Heart right ventricle (tissue), 16 donors: ENCODE measurements at regions not wholly inside any gene's neighbourhood (a gene's known extent, or its start where the extent isn't known, plus 50 kb on each side); places are given as distances from the start of the nearest gene placed in this dataset.
"Not testable (repeated sequence)": the region's sequence is repeated elsewhere in the genome, so short reads cannot be mapped to it uniquely, and the experiment has no call there.

ENCODE experiments used
- ATAC-seq, 8 donors: fragments of 200-7000 bp; cut with Tn5 transposase; one replicate each; pipeline ENCODE4 v1.9.1; 2020; ENCODE audit warnings: mild to moderate bottlenecking in 8 of 8, moderate library complexity in 8 of 8, moderate number of reproducible peaks in 1 of 8
- DNase-seq, 2 donors: peaks; one replicate each; pipeline ENCODE4 v3.0.0-alpha.2; 2020
- H3K27ac ChIP-seq, 10 donors: fragments of 200-600 bp; sonication (generic) in 2 of 10; one replicate each; pipeline versions ENCODE4 v1.5.0 to v1.8.0; 2020 to 2022; ENCODE audit warnings: mild to moderate bottlenecking in 3 of 10
- H3K27me3 ChIP-seq, 7 donors: fragments of 200-600 bp; one replicate each; pipeline ENCODE4 v1.8.0; 2021 to 2022; ENCODE audit warnings: mild to moderate bottlenecking in 2 of 7
- H3K36me3 ChIP-seq, 9 donors: fragments of 200-600 bp; sonication (generic) in 1 of 9; one replicate each; pipeline versions ENCODE4 v1.5.0 to v1.8.0; 2020 to 2022; ENCODE audit warnings: mild to moderate bottlenecking in 2 of 9
- H3K4me1 ChIP-seq, 9 donors: fragments of 200-600 bp; sonication (generic) in 1 of 9; one replicate each; pipeline versions ENCODE4 v1.5.0 to v1.8.0; 2020 to 2022; ENCODE audit warnings: mild to moderate bottlenecking in 4 of 9
- H3K4me3 ChIP-seq, 10 donors: fragments of 200-600 bp; sonication (generic) in 2 of 10; one replicate each; pipeline versions ENCODE4 v1.5.0 to v1.8.0; 2020 to 2022; ENCODE audit warnings: mild to moderate bottlenecking in 7 of 10, moderate library complexity in 2 of 10
- H3K9me3 ChIP-seq, 11 donors: fragments of 200-600 bp in 10 of 11; sonication (generic) in 2 of 11; one replicate each; pipeline versions ENCODE4 v1.5.0 to v1.8.0; 2013 to 2022; ENCODE audit warnings: mild to moderate bottlenecking in 2 of 11, control low read depth in 1 of 11, moderate library complexity in 1 of 11
- CTCF ChIP-seq, 9 donors: fragments of 200-600 bp; sonication (generic) in 2 of 9; IDR thresholded peaks; one replicate each; pipeline versions ENCODE4 v1.5.0 to v1.8.0; 2021 to 2022; ENCODE audit warnings: antibody characterized with exemption in 9 of 9, mild to moderate bottlenecking in 5 of 9, moderate library complexity in 1 of 9
- WGBS, 2 donors: extraction: QIAGEN DNeasy Blood & Tissue Kit; methylation state at CpG; one replicate each; pipeline ENCODE4 v1.1.7; 2013; ENCODE audit warnings: inconsistent platforms in 1 of 2; 5-methylcytosine and 5-hydroxymethylcytosine counted together
- intact Hi-C, 10 donors: fragments of 100-400 bp; cut with DNase I; formaldehyde crosslinking; loops; one replicate each; pipeline versions ENCODE4 v1.11.1 to v1.14.2; 2022
- donor health status: Arrhythmogenic right ventricular cardiomyopathy.
- donor health status: ischemic (EF 13 %, LVEDD 7.1; RV severe dilation, severe dysfunction).
- donor health status: healthy with polysubstance abuse.
- donor health status: DM: no; HTN: yes; CAD: no.
- donor health status: DM: no; HTN: no; CAD: no.
- donor health status: ischemic (EF 25% LVEDD 6.9; RV normal size, moderate dysfunction).
- donor health status: ischemic (EF 25% LVEDD 5.7; RV mildly dilated, moderate dysfunction).
- donor health status: healthy.
- donor health status: DM: yes; HTN: yes; CAD: no.
- donor health status: Ischemic cardiomyopathy.
- donor health status: ischemic (EF 35%, LVEDD 5.7; RV mildly dilated, moderate dysfunction).
- donor health status: nonischemic (EF 11% LVEDD 7.7; RV severe dilation, severe dysfunction).
- donor health status: DM: yes; HTN: yes; CAD: no.
- donor health status: PGD.
- donor health status: ischemic (EF 29% LVEDD 5.4; RV normal size, mild dysfunction).
- donor health status: nonischemic (EF 23%, LVEDD 6.1; RV moderate dilation, normal function).

- intact Hi-C loops: no loop called here
- Histone ChIP-seq H3K9me3 (no peaks in the 10 kb centered on the region), H3K27ac (no peak overlapping the region), H3K36me3 (no peaks in the 10 kb centered on the region), H3K4me1 (no peaks in the 10 kb centered on the region), H3K4me3 (no peak overlapping the region), H3K27me3 (peaks cover 0 to 21% (median 0%) of the 10 kb centered on the region in 7 donors)
- TF ChIP-seq CTCF (IDR thresholded peaks at IDR 0.05): no peak
- DNase-seq (no peak), ATAC-seq (no peak)
- WGBS, 2 donors: 83 to 88% methylated on average over 2 of the region's 2 CpGs
These were observed 61.7 kb upstream of the LYZL1 start for GRCh38 chr10:29227201-29227600.

GRCh38 chr10:29228562-29228961 is 60.3 kb upstream of the LYZL1 start:
- H3K9me3 ChIP-seq: no peaks in the 10 kb centered on the region
- H3K4me3 ChIP-seq: no peak overlapping the region
- no peak for TF ChIP-seq CTCF (IDR thresholded peaks at IDR 0.05)
- intact Hi-C loops: no loop called here
- H3K27ac ChIP-seq: no peak overlapping the region
- WGBS, 2 donors: 87 to 90% methylated on average over 6 of the region's 6 CpGs
- H3K36me3 ChIP-seq: no peaks in the 10 kb centered on the region
- ATAC-seq: no peak
- DNase-seq: no peak
- no peaks in the 10 kb centered on the region for H3K4me1 ChIP-seq
- H3K27me3 ChIP-seq: peaks cover 0 to 12% (median 0%) of the 10 kb centered on the region in 7 donors

GRCh38 chr10:29229258-29229705 is 59.6 kb upstream of the LYZL1 start:
- H3K27me3 ChIP-seq: peaks cover 0 to 10% (median 0%) of the 10 kb centered on the region in 7 donors
- no peak overlapping the region for H3K4me3 ChIP-seq
- H3K9me3 ChIP-seq: no peaks in the 10 kb centered on the region
- no peaks in the 10 kb centered on the region for H3K36me3 ChIP-seq
- ATAC-seq (no peak), DNase-seq (no peak)
- H3K27ac ChIP-seq: no peak overlapping the region
- WGBS, 2 donors: 88 to 89% methylated on average over 15 of the region's 15 CpGs
- H3K4me1 ChIP-seq: no peaks in the 10 kb centered on the region
- intact Hi-C loops: no loop called here
- no peak for TF ChIP-seq CTCF (IDR thresholded peaks at IDR 0.05)

- not testable (repeated sequence) for H3K36me3 ChIP-seq, ATAC-seq, H3K9me3 ChIP-seq, H3K27me3 ChIP-seq, H3K27ac ChIP-seq, H3K4me3 ChIP-seq, H3K4me1 ChIP-seq, DNase-seq
- 91 to 95% methylated on average over 13 of the region's 13 CpGs for WGBS, 2 donors
- intact Hi-C loops: loop anchor here in 1 of 10 donors (5.0 kb wide), 1 partner anchor 65 kb away; no protein-coding TSS in a partner anchor
These were observed 52.0 kb upstream of the LYZL1 start for GRCh38 chr10:29236910-29237309.

- 43% methylated on average over 5 of the region's 5 CpGs for WGBS, 2 donors
- H3K27ac ChIP-seq: no peak overlapping the region
- ATAC-seq (no peak), DNase-seq (no peak)
- TF ChIP-seq CTCF (IDR thresholded peaks at IDR 0.05): no peak
- H3K27me3 ChIP-seq: peaks cover 0 to 6% (median 0%) of the 10 kb centered on the region in 7 donors
- H3K36me3 ChIP-seq: no peaks in the 10 kb centered on the region
- intact Hi-C loops: loop anchor here in 1 of 10 donors (5.0 kb wide), 1 partner anchor 65 kb away; no protein-coding TSS in a partner anchor
- no peaks in the 10 kb centered on the region for H3K4me1 ChIP-seq
- no peak overlapping the region for H3K4me3 ChIP-seq
- no peaks in the 10 kb centered on the region for H3K9me3 ChIP-seq
These were observed 51.1 kb upstream of the LYZL1 start for GRCh38 chr10:29237786-29238185.
